ENCODE measurements at regions not wholly inside any gene's neighbourhood (a gene's known extent, or its start where the extent isn't known, plus 50 kb on each side); places are given as distances from the start of the nearest gene placed in this dataset.

GRCh38 chr3:5741017-5741416, 553.5 kb downstream of the EDEM1 start:
- no peak overlapping the region for H3K4me3 ChIP-seq (ENCODE audit: low read depth, low read length)
- H3K36me3 ChIP-seq (ENCODE audit: control insufficient read depth, insufficient read depth, low read length) = no peaks in the 10 kb centered on the region
- no peaks in the 10 kb centered on the region for H3K4me1 ChIP-seq (ENCODE audit: control insufficient read depth, insufficient read depth, low read length)
- no peaks in the 10 kb centered on the region for H3K27me3 ChIP-seq (ENCODE audit: control insufficient read depth, insufficient read depth, low read length)
- H3K9ac ChIP-seq (ENCODE audit: low read depth, low read length) = no peak overlapping the region
- no peaks in the 10 kb centered on the region for H3K9me3 ChIP-seq (ENCODE audit: control insufficient read depth, insufficient read depth, low read length)

GRCh38 chr3:5750091-5750490, 562.6 kb downstream of the EDEM1 start:
- Histone ChIP-seq H3K27me3 (ENCODE audit: control insufficient read depth, insufficient read depth, low read length) (no peaks in the 10 kb centered on the region), H3K4me3 (ENCODE audit: low read depth, low read length) (no peak overlapping the region), H3K9me3 (ENCODE audit: control insufficient read depth, insufficient read depth, low read length) (no peaks in the 10 kb centered on the region), H3K36me3 (ENCODE audit: control insufficient read depth, insufficient read depth, low read length) (no peaks in the 10 kb centered on the region), H3K9ac (ENCODE audit: low read depth, low read length) (no peak overlapping the region), H3K4me1 (ENCODE audit: control insufficient read depth, insufficient read depth, low read length) (no peaks in the 10 kb centered on the region)

- no peak overlapping the region for H3K4me3 ChIP-seq (ENCODE audit: low read depth, low read length)
- no peaks in the 10 kb centered on the region for H3K36me3 ChIP-seq (ENCODE audit: control insufficient read depth, insufficient read depth, low read length)
- H3K9me3 ChIP-seq (ENCODE audit: control insufficient read depth, insufficient read depth, low read length) = no peaks in the 10 kb centered on the region
- no peaks in the 10 kb centered on the region for H3K4me1 ChIP-seq (ENCODE audit: control insufficient read depth, insufficient read depth, low read length)
- no peak overlapping the region for H3K9ac ChIP-seq (ENCODE audit: low read depth, low read length)
- H3K27me3 ChIP-seq (ENCODE audit: control insufficient read depth, insufficient read depth, low read length) = no peaks in the 10 kb centered on the region
Measured at GRCh38 chr3:5750874-5751640, 563.5 kb downstream of the EDEM1 start.

DNA sequence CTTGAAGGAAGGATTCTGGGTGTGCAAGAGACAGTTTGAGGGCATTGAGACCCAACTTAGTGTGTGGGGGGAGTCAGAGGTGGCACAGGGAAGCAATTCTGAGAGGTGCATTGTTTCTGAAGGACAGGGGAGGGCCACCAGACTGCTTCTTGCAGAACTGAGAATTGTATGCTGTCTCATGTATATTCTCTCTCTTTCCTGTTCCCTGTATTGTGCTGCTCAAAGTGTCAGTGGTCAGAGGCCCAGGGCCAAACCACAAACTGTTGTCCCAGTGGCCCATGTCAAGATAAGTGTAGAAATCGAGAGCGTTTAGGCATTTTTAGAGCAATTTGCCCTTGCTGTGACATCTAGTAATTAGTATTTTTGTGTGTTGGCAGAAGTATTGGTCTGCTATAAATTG, 567.1 kb downstream of the EDEM1 start:
- Histone ChIP-seq H3K4me1 (ENCODE audit: control insufficient read depth, insufficient read depth, low read length) (no peaks in the 10 kb centered on the region), H3K4me3 (ENCODE audit: low read depth, low read length) (no peak overlapping the region), H3K9me3 (ENCODE audit: control insufficient read depth, insufficient read depth, low read length) (no peaks in the 10 kb centered on the region), H3K9ac (ENCODE audit: low read depth, low read length) (no peak overlapping the region), H3K27me3 (ENCODE audit: control insufficient read depth, insufficient read depth, low read length) (no peaks in the 10 kb centered on the region), H3K36me3 (ENCODE audit: control insufficient read depth, insufficient read depth, low read length) (no peaks in the 10 kb centered on the region)

DNA sequence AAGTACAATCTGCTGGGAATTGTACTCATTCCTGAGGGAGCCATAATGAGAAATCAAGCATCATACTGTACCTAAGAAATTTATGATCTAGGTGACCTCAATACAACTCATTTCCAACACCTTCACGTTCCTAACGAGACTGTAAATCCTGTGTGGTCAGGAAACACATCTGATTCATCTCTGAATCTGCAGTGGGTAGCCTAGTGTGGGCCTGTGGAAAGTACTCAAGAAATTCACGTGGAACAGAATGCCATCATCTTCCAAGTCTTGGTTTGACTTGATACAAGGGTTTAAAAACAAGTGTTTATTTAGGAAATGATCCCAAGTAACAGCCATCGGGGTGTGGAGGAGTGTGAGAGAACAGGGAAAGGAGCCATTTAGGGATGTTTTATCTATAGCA, 568.9 kb downstream of the EDEM1 start:
- no peak overlapping the region for H3K4me3 ChIP-seq (ENCODE audit: low read depth, low read length)
- no peaks in the 10 kb centered on the region for H3K27me3 ChIP-seq (ENCODE audit: control insufficient read depth, insufficient read depth, low read length)
- H3K36me3 ChIP-seq (ENCODE audit: control insufficient read depth, insufficient read depth, low read length) = no peaks in the 10 kb centered on the region
- H3K9ac ChIP-seq (ENCODE audit: low read depth, low read length) = no peak overlapping the region
- no peaks in the 10 kb centered on the region for H3K4me1 ChIP-seq (ENCODE audit: control insufficient read depth, insufficient read depth, low read length)
- no peaks in the 10 kb centered on the region for H3K9me3 ChIP-seq (ENCODE audit: control insufficient read depth, insufficient read depth, low read length)

DNA sequence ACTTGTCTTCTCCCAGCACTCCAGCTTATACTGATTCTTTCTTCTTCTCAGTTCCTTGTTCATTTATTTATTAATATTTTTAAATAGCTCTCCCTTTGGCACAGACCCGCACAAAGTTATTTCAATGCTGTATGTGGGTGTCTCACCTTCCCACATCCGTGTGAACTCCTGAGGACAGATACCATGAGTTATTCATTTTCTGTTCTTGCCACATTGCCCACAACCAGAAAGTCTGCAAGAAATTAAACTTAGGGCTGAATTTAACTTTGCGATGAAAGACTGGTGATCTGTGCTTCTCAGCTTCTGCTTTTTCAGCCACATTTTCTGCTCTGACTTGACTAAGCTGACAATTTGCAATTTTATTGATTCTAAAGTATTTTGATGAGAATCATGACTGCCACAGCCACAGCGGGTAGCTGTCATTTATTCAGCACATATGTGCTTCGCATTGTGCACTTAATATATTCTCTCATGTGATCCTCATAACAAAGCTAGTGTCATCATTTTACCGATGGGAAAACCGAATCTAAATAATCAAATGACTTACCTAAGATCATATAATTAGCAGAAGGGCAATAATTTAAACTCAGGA, 569.8 kb downstream of the EDEM1 start:
- H3K27me3 ChIP-seq (ENCODE audit: control insufficient read depth, insufficient read depth, low read length) = no peaks in the 10 kb centered on the region
- H3K9me3 ChIP-seq (ENCODE audit: control insufficient read depth, insufficient read depth, low read length) = no peaks in the 10 kb centered on the region
- H3K36me3 ChIP-seq (ENCODE audit: control insufficient read depth, insufficient read depth, low read length) = no peaks in the 10 kb centered on the region
- H3K9ac ChIP-seq (ENCODE audit: low read depth, low read length) = no peak overlapping the region
- no peaks in the 10 kb centered on the region for H3K4me1 ChIP-seq (ENCODE audit: control insufficient read depth, insufficient read depth, low read length)
- H3K4me3 ChIP-seq (ENCODE audit: low read depth, low read length) = no peak overlapping the region

DNA sequence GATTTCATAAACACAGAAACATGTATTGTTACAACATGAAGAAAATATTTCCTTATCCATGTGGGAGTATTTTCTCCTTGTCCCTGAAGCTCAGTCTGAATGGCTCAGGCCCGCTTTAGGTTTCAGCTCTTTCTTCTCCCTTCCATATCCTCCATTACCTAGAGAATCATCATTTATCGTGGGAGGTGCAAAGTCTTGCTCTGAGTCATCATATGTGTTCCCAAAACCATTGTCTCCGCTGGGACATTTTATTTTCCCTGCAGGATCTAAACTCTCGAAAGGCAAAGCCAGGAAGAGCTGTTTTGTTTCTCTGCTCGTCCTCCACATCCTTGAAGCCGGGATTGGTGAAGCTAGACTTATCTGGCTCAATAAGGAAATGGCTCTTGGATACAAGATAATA, 571.2 kb downstream of the EDEM1 start:
- no peak overlapping the region for H3K9ac ChIP-seq (ENCODE audit: low read depth, low read length)
- H3K9me3 ChIP-seq (ENCODE audit: control insufficient read depth, insufficient read depth, low read length) = no peaks in the 10 kb centered on the region
- no peaks in the 10 kb centered on the region for H3K36me3 ChIP-seq (ENCODE audit: control insufficient read depth, insufficient read depth, low read length)
- H3K27me3 ChIP-seq (ENCODE audit: control insufficient read depth, insufficient read depth, low read length) = no peaks in the 10 kb centered on the region
- no peak overlapping the region for H3K4me3 ChIP-seq (ENCODE audit: low read depth, low read length)
- no peaks in the 10 kb centered on the region for H3K4me1 ChIP-seq (ENCODE audit: control insufficient read depth, insufficient read depth, low read length)

- Histone ChIP-seq H3K27me3 (ENCODE audit: control insufficient read depth, insufficient read depth, low read length) (no peaks in the 10 kb centered on the region), H3K36me3 (ENCODE audit: control insufficient read depth, insufficient read depth, low read length) (no peaks in the 10 kb centered on the region), H3K9me3 (ENCODE audit: control insufficient read depth, insufficient read depth, low read length) (no peaks in the 10 kb centered on the region), H3K9ac (ENCODE audit: low read depth, low read length) (no peak overlapping the region), H3K4me3 (ENCODE audit: low read depth, low read length) (no peak overlapping the region), H3K4me1 (ENCODE audit: control insufficient read depth, insufficient read depth, low read length) (no peaks in the 10 kb centered on the region)
Measured at GRCh38 chr3:5762506-5762905, 575.0 kb downstream of the EDEM1 start.

DNA sequence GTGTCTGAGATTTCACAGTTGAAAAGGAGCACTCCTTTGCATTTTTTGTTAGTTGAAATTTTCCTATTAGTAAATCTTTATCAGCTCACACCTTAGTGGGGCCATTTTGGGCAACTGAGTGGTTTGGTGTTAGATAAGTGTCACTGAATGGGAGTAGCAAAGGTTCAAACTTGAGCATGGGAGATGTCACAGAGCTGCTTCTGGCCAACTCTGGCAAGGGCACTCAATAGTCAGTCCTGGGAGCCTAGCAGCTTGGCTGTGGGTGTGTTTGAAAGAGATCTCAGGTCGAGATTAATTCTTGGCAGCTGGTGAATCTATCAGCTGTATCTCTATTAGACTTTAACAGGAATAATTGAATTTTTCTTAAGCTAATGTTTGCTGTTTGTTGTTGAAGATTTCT, 579.3 kb downstream of the EDEM1 start:
- Histone ChIP-seq H3K4me1 (ENCODE audit: control insufficient read depth, insufficient read depth, low read length) (no peaks in the 10 kb centered on the region), H3K4me3 (ENCODE audit: low read depth, low read length) (no peak overlapping the region), H3K9me3 (ENCODE audit: control insufficient read depth, insufficient read depth, low read length) (no peaks in the 10 kb centered on the region), H3K9ac (ENCODE audit: low read depth, low read length) (no peak overlapping the region), H3K36me3 (ENCODE audit: control insufficient read depth, insufficient read depth, low read length) (no peaks in the 10 kb centered on the region), H3K27me3 (ENCODE audit: control insufficient read depth, insufficient read depth, low read length) (no peaks in the 10 kb centered on the region)

GRCh38 chr3:5767304-5767703, 579.8 kb downstream of the EDEM1 start:
- Histone ChIP-seq H3K4me3 (ENCODE audit: low read depth, low read length) (no peak overlapping the region), H3K36me3 (ENCODE audit: control insufficient read depth, insufficient read depth, low read length) (no peaks in the 10 kb centered on the region), H3K4me1 (ENCODE audit: control insufficient read depth, insufficient read depth, low read length) (no peaks in the 10 kb centered on the region), H3K9me3 (ENCODE audit: control insufficient read depth, insufficient read depth, low read length) (no peaks in the 10 kb centered on the region), H3K9ac (ENCODE audit: low read depth, low read length) (no peak overlapping the region), H3K27me3 (ENCODE audit: control insufficient read depth, insufficient read depth, low read length) (no peaks in the 10 kb centered on the region)

- H3K9me3 ChIP-seq (ENCODE audit: control insufficient read depth, insufficient read depth, low read length) = no peaks in the 10 kb centered on the region
- no peaks in the 10 kb centered on the region for H3K36me3 ChIP-seq (ENCODE audit: control insufficient read depth, insufficient read depth, low read length)
- H3K4me1 ChIP-seq (ENCODE audit: control insufficient read depth, insufficient read depth, low read length) = no peaks in the 10 kb centered on the region
- no peaks in the 10 kb centered on the region for H3K27me3 ChIP-seq (ENCODE audit: control insufficient read depth, insufficient read depth, low read length)
- H3K4me3 ChIP-seq (ENCODE audit: low read depth, low read length) = no peak overlapping the region
- no peak overlapping the region for H3K9ac ChIP-seq (ENCODE audit: low read depth, low read length)
Measured at GRCh38 chr3:5768281-5768945, 580.9 kb downstream of the EDEM1 start.

DNA sequence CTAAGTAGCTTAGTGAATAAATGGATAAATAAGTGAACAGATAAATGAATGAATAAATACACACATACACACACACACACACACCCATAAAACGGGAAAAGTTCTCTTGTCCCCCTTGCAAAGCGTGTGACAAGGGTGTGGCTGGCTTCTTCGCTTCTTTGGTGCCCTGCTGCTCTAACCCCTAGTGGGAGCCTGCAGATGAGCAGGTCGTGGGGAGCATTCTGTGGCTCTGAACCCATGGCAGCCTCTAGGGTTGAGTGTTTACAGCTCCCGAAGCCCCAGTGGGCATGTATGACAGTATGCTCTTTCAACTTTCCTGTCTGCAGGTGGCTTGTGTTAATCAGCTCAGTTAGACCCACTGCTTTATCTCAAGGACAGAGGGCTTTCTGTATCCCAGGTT, 582.3 kb downstream of the EDEM1 start:
- Histone ChIP-seq H3K36me3 (ENCODE audit: control insufficient read depth, insufficient read depth, low read length) (no peaks in the 10 kb centered on the region), H3K27me3 (ENCODE audit: control insufficient read depth, insufficient read depth, low read length) (no peaks in the 10 kb centered on the region), H3K9me3 (ENCODE audit: control insufficient read depth, insufficient read depth, low read length) (no peaks in the 10 kb centered on the region), H3K4me1 (ENCODE audit: control insufficient read depth, insufficient read depth, low read length) (no peaks in the 10 kb centered on the region), H3K9ac (ENCODE audit: low read depth, low read length) (no peak overlapping the region), H3K4me3 (ENCODE audit: low read depth, low read length) (no peak overlapping the region)
